Left ventricle myocardium inferior (tissue), 1 donor: ENCODE measurements at regions not wholly inside any gene's neighbourhood (a gene's known extent, or its start where the extent isn't known, plus 50 kb on each side); places are given as distances from the start of the nearest gene placed in this dataset.

Experiments
- DNase-seq: peaks from one replicate; pipeline ENCODE4 v3.0.0-alpha.2; 2020
- H3K27ac ChIP-seq: fragments of 200-600 bp; replicated peaks from 2 replicates; pipeline ENCODE4 v1.8.0; 2021
- H3K27me3 ChIP-seq: fragments of 200-600 bp; 2 replicates; pipeline ENCODE4 v1.8.0; 2021; ENCODE audit warnings: low read depth
- H3K36me3 ChIP-seq: fragments of 200-600 bp; 2 replicates; pipeline ENCODE4 v1.8.0; 2021
- H3K4me1 ChIP-seq: fragments of 200-600 bp; 2 replicates; pipeline ENCODE4 v1.8.0; 2021
- H3K4me3 ChIP-seq: fragments of 200-600 bp; 2 replicates; pipeline ENCODE4 v1.8.0; 2021; ENCODE audit warnings: mild to moderate bottlenecking, moderate library complexity
- H3K9me3 ChIP-seq: fragments of 200-600 bp; replicated peaks from 2 replicates; pipeline ENCODE4 v1.8.0; 2021
- intact Hi-C: fragments of 100-400 bp; cut with micrococcal nuclease; formaldehyde crosslinking; loops from one replicate; pipeline ENCODE4 v1.11.0; 2022
- TF ChIP-seq, protein P1 (sequence below): fragments of 200-600 bp; IDR thresholded peaks from 2 replicates; pipeline ENCODE4 v1.8.0; 2021; ENCODE audit warnings: antibody characterized with exemption, mild to moderate bottlenecking, borderline replicate concordance
- donor health status: DM: no; HTN: yes; CAD: no; lungs with severe emphysema.

DNA sequence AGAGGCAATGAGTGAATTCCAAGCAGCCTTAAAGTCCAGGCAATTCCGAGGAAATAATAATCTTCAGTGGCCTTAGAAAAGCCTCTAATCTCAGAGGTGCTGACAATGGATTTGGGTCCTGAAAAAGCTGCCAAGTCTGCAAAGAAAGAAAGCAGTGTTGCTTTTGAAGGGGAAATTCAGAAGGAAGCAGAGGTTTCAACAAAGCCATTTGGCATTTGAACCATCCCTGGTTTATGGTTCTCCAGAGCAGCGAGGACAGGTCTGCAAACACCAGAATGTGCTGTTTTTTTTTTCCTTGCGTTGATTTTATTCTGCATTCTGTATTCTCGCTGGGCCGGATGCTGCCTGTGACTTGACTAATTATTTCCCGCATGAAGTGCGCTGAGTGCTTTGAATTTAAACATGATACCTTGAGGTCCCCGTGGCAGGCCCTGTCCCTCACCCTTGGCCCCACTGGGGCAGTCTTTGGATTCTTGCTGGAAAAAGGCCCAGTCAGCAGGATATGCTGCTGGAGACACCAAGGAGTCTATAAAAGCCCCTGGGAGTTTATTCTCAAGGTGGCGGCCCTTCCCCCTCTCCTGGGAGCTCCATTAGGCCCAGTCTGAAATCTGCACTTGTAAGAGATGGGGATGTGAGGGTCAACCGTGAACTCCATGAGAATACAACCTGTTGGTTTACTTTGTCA is 338.3 kb downstream of the HAPSTR1 start:
- intact Hi-C loops = no loop called here
- no peaks in the 10 kb centered on the region for H3K36me3 ChIP-seq
- H3K27ac ChIP-seq = no peak overlapping the region
- H3K9me3 ChIP-seq = no peaks in the 10 kb centered on the region
- H3K27me3 ChIP-seq = no peaks in the 10 kb centered on the region
- TF ChIP-seq, protein P1, sequence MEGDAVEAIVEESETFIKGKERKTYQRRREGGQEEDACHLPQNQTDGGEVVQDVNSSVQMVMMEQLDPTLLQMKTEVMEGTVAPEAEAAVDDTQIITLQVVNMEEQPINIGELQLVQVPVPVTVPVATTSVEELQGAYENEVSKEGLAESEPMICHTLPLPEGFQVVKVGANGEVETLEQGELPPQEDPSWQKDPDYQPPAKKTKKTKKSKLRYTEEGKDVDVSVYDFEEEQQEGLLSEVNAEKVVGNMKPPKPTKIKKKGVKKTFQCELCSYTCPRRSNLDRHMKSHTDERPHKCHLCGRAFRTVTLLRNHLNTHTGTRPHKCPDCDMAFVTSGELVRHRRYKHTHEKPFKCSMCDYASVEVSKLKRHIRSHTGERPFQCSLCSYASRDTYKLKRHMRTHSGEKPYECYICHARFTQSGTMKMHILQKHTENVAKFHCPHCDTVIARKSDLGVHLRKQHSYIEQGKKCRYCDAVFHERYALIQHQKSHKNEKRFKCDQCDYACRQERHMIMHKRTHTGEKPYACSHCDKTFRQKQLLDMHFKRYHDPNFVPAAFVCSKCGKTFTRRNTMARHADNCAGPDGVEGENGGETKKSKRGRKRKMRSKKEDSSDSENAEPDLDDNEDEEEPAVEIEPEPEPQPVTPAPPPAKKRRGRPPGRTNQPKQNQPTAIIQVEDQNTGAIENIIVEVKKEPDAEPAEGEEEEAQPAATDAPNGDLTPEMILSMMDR = no peak
- H3K4me3 ChIP-seq = no peak overlapping the region
- H3K4me1 ChIP-seq = peaks cover 9% of the 10 kb centered on the region
- DNase-seq = no peak

DNA sequence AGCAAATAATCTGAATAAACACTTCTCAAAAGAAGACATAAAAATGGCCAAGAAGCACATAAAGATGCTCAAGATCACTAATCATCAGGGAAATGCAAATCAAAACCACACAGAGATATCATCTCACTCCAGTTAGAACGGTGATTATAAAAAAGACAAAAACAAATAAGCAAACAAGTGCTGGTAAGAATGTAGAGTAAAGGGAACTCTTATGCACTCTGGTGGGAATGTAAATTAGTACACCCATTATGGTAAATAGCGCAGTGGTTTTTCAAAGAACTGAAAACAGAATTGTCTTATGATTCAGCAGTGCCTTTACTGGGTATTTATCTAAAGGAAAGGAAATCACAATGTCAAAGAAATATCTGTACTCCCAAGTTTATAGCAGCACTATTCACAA is 343.2 kb downstream of the HAPSTR1 start:
- TF ChIP-seq, protein P1 = no peak
- H3K9me3 ChIP-seq = peaks cover 15% of the 10 kb centered on the region
- H3K27ac ChIP-seq = no peak overlapping the region
- intact Hi-C loops = no loop called here
- DNase-seq = no peak
- H3K4me3 ChIP-seq = no peak overlapping the region
- H3K4me1 ChIP-seq = no peaks in the 10 kb centered on the region
- no peaks in the 10 kb centered on the region for H3K27me3 ChIP-seq
- H3K36me3 ChIP-seq = no peaks in the 10 kb centered on the region

DNA sequence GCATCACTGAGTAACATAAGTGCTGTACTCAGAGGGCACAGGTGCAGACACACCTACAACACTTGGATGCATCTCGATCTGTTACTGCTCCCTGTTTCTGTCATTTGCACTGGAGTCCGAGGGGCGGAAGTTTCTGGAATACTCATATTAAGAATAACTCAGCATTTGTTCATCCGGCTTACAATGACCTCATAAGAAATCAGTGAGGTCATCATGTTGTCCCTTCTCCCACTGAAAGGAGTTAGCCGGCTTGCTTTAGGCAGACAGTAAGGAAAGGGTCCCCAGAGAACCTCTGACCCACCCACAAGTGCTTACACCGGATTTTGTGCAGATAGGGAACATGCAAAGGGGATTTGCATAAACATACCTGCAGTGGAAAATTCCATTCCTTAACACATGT is 344.7 kb downstream of the HAPSTR1 start:
- no peaks in the 10 kb centered on the region for H3K4me1 ChIP-seq
- no peaks in the 10 kb centered on the region for H3K27me3 ChIP-seq
- no peak overlapping the region for H3K27ac ChIP-seq
- H3K4me3 ChIP-seq = no peak overlapping the region
- DNase-seq = no peak
- no peaks in the 10 kb centered on the region for H3K36me3 ChIP-seq
- H3K9me3 ChIP-seq = peaks cover 15% of the 10 kb centered on the region
- intact Hi-C loops = no loop called here
- TF ChIP-seq, protein P1 = no peak

DNA sequence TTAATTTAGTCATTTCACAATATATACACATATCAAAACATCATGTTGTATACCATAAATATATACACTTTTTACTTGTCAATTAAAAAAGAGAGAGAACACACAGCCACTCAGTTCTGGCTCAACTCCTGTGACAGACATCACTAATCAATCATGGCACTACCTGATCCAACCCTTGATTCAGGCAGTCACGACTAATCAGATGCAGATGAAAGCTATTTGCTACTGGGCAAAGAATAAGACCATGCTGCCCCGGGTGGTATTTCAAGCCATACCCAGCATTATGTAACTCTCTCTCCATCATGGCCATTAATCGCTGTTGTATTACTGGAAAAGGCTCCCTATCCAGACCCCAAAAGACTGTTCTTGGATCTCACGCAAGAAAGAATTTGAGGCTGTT is 345.7 kb downstream of the HAPSTR1 start:
- H3K4me3 ChIP-seq = no peak overlapping the region
- H3K4me1 ChIP-seq = no peaks in the 10 kb centered on the region
- TF ChIP-seq, protein P1 = no peak
- intact Hi-C loops = no loop called here
- DNase-seq = no peak
- no peak overlapping the region for H3K27ac ChIP-seq
- H3K27me3 ChIP-seq = no peaks in the 10 kb centered on the region
- no peaks in the 10 kb centered on the region for H3K36me3 ChIP-seq
- peaks cover 15% of the 10 kb centered on the region for H3K9me3 ChIP-seq

DNA sequence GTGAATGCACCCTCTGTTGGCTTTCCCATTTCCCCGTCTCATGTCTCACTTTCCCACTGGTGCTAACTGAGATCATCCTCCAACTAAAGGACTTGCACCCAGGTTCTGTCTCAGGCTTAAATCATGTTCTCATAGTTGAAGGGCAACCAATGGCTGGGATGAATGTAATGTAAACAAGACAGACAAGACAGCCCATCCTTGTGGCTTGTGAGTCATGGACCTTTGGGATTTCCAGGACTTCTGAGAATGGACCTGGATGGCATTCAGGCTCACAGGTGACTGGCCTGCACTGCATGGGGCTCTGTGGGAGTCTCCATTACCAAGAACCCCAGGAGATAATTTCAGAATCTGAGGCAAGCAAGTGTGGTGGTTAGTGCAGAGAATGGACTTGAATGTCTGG is 347.5 kb downstream of the HAPSTR1 start:
- TF ChIP-seq, protein P1 = no peak
- Histone ChIP-seq H3K36me3 (no peaks in the 10 kb centered on the region), H3K4me3 (no peak overlapping the region), H3K27me3 (no peaks in the 10 kb centered on the region), H3K9me3 (peaks cover 15% of the 10 kb centered on the region), H3K4me1 (no peaks in the 10 kb centered on the region), H3K27ac (no peak overlapping the region)
- DNase-seq = no peak
- intact Hi-C loops = no loop called here
